DMS153 treated with DMSO at 0.1 percent for 48 hours (cell line): ENCODE measurements at regions not wholly inside any gene's neighbourhood (a gene's known extent, or its start where the extent isn't known, plus 50 kb on each side); places are given as distances from the start of the nearest gene placed in this dataset.

Experiments used
- DNase-seq: peaks from one replicate; lab custom pipeline; 2025; ENCODE audit not compliant: unreplicated experiment; lab: John Stamatoyannopoulos, UW

DNA sequence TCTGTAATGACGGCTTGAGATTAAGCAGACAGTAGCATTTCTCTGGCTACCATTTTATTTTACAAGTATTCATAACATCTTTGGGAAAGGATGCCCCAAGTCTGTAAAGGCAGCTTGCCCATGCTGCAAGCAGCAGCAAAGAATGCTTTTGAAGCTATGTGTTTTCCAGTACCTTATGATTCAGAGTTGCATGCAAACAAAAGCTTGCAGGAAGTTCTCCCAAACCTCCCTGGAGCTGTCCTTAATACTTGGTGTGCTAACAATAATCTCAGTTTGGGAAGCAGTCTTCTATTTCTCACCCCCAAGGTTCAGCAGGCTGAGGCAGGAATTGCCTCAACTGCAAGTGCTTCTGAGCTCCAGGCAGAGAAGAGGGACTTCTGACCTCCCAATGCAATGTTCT lies 60.8 kb downstream of the CCNA1 start:
- no peak for DNase-seq

DNA sequence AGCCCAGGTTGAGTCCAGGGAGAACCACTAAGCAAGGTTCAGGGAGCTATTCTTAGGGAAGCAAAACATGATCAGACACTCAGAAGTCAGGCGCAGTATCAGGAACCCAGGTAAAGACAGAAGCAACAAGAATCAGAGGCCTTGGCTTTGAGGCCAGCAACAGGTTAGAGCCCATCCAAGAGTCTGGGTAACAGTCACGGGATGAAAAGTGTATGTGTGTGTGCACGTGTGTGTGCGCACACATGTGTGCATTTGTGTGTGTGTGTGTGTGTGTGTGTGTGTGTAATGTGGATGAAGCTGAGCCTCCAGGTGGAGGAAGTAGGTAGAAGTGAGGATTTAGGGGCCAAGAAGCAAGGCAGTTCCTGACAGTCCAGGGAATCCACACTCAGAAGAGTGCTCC lies 63.1 kb downstream of the CCNA1 start:
- no peak for DNase-seq

DNA sequence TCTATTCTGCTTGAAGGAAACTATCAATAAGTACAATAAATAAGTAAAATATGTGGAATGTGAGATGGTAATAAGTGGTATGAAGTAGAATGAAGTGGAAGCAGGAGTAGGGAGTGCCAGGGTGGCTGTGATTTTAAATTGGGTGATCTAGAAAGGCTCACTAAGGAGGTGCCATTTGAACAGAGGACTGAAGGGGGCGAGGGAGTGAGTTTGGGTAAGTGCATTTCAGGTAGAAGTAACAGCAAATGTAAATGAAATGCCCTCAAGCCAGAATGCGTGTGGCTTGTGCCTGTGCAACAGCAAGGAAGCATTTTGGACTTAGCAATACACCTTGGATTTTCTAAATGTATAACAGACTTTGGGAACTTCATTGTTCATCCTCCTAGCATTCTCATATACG lies 77.1 kb downstream of the CCNA1 start:
- no peak for DNase-seq

DNA sequence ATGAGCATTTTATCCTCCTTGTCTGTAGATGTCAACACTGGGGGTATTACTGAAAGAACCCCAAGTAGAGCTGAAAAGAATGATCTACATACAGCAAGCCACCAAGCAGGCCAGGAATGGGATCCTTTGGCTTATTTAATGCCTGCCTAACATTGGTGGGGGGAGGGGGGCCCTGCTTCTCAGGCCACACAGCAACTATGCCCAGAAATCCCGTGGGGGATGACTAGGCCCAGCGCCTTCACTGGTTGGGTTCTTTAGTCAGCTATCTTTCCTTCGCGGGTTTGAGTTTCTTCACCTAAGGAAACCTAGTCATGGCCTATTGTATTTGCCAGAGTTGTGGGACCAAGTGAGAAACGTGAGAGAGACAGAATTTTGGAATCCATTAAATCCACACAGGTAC lies 80.5 kb downstream of the CCNA1 start:
- DNase-seq, result no peak

DNA sequence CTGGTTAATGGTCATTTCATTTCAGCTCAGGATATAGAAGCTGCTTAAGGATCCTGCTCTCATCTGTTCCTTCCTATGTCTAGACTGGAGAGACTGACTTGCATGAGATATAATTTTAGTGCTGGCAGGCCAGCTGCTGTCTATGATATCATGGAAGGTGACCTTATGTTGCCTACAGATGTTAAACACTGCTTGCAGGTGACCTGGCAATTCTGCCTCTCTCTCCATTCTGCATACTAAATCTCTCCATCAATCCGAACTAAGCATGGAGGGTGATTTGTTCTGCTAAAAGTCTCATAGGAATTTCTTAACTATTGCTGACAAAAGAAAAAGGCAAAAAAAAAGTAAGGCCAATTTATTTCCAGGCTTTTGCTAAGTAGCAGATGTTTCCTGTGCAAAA lies 81.0 kb downstream of the CCNA1 start:
- DNase-seq, result no peak

DNA sequence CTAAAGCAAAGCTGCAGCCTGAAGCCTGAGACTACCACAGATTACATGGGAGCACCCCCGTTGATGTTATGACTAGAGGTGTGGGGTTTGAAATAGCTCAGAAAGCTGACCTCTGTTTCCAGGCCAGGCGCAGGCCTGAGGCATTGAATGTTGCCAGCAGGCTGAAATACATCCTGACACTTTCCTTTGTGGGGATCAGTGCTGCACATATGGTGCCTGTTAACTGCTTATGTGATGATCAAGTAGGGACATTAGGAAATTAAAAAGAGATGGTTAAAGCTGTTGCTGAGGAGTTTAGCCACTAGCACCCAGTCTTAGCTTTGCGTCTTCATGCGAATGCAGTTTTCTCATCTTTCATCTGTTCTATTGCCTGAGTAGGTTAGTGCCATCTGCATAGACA lies 83.2 kb downstream of the CCNA1 start:
- no peak for DNase-seq

DNA sequence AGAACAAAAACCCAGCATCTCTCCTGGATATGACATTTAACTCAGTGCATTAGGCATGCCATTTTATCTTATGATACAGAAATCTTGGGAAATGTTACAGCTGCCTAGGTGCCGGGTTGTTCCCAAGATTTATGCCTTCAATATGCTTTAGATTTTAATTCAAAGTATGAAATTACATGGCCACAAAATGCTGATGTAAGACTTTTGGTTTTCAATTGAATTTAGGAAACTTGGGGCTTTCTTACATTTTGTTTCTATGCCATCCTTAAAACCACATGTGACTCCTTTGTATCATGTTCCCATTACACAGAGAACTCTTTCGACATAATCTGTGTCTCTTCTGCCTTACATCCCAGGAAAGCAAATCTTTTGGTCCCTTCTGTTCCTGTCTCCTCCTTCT lies 83.9 kb downstream of the CCNA1 start:
- DNase-seq, result no peak

DNA sequence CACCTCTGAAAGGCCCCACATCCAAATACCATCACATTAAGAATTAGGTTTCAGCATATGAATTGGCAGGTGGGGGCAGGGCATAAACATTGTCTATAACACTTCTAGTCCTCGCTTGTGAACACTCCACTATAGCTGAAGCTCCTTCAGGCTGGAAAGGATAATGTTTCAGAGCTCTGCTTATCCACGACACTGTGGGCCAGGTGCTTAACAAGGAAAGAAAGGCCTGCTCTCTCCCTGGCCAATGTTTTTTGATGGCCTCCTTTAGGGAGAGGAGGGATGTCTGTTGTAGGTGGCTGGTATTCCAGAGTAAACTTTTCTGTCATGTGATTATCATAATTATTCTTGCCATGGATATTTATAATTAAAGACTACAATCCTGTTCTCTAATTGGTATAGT lies 86.4 kb downstream of the CCNA1 start:
- no peak for DNase-seq

DNA sequence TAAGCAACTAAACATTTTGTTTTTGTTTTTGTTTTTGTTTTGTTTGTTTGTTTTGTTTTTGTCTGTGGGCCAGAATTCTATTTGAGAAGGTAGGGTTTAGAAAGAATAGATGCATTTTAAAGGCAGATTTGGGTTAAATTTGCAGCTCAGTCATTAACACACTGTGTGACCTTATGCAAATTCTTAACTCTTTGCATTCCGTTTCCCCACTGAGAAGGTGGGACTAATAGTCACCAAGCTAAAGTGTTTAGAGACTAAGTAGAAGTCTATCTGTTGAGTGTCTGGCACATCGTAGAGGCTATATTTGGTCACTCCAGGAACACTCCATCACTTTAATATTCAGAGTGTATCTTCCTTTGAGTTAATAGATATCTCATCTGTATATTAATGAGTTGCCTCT lies 87.1 kb downstream of the CCNA1 start:
- DNase-seq, result no peak

DNA sequence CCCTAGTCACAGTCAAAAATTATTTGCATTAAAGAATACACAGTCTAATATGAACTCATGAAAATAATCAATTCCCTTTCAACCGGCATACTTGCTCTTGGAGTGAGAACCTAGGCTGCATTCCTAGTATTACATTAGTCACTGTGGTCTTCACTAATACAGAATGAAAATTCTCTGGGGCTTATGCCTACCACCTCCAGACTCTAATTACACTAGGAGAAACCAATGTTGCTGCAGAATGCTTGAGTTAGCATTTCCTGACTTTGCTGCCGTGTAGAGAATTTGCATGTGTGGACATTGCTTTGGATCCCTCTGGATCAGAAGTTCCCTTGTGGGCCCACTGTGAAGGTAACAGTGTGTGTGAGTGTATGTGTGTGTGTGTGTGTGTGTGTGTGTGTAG lies 87.8 kb downstream of the CCNA1 start:
- no peak for DNase-seq

DNA sequence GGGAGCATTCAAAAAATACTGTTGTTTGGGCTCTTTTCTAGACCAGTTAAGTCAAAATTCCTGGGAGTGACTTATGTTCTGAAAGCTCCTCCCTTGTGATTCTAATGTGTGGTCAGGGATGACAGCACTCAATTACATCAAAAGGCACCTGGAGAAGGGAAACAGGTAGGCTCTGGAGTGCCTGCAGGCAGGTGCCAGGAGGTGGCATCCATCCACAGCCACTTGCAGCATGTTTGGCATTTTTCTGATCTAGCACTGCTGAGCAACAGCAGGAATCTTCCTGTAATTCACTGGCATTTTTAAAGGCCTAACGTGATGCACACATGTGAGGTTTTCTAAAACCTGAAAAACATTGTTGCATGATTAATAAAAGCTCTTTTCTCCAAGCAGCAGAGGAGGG lies 94.6 kb downstream of the CCNA1 start:
- no peak for DNase-seq

DNA sequence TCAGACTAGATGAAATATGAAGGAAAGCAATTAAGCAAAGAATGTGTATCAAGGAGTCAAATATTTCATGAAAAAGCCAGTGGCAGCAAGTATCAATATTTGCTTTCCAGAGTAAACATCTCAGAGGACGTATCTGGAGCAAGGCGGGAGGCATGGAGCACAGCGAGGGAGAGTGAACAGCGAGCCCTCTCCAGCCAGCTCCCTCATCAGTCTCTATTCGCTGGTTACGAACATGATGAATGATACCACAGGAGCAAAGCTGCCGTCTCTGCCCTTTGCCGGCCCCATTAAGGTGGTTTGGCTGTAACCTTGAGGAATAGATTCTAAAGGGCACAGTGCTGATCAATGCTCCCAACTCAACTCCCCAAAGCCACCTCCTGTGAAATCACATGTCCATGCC lies 95.8 kb downstream of the CCNA1 start:
- no peak for DNase-seq

DNA sequence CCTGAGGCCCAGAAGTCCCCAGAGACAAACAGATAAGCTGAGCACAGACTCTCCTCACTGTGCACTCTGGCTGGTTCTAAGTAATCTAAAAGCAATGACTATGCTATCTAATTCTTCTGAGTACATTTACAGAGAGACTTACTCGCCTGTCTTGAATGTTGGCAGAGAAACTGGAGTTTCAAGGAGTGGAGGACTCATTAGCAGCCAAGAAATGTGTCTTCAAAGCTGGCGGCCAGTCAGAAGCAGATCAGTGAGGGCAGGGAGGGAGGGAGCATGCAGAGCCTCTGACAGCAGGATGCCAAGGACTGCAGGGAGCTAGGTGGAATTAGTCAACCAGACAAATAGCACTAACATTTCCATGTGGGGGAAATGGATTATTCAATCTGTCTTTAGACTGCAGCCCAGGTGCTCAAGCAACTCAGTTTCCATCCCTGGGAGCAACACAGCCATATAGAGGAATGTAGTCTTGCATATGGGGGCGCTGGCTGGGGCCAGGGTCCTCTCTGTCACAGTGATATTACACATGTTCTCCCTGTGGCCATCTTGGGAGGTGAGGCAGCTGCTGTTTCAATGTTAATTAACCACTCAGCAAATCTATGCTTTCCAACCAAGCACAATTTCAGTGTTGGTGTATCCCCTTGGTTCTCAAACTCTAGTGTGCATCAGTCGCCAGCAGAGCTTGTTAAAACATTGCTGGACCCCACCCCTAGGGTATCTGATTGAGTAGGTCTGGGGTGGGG lies 97.9 kb downstream of the CCNA1 start:
- no peak for DNase-seq

DNA sequence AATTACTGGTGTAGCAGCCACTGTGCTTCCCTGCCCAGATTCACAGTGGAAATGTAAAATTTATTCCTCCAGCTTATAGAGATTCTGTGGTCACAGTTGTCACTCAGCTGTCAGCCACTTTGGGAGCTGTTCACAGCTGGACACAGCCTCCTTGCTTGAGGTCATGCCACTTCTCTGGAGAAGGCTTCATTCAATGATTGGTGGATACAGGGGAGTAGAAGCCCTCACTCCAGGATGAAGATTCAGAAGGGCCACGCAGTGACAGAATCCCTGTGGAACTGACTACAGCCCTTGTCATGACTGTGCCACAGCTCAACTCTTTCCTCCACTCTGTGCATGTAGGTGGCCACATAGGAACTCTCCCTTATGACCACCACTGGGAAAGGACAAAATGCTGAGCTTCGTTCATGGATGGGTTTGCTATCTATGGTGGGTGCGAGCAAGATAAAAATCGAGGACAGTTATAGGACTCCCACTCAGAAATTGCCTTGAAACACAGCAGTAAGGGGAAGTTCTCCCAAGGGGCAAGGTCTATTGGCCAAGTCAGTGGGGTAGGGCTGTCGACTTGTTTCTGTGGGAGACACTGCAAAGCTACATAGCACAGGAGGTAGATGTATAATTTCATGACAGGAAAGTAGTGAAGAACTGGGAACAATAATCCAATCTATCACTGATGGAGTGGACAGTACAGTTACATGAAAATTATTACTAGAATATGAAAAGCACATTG lies 98.7 kb downstream of the CCNA1 start:
- DNase-seq, result no peak

DNA sequence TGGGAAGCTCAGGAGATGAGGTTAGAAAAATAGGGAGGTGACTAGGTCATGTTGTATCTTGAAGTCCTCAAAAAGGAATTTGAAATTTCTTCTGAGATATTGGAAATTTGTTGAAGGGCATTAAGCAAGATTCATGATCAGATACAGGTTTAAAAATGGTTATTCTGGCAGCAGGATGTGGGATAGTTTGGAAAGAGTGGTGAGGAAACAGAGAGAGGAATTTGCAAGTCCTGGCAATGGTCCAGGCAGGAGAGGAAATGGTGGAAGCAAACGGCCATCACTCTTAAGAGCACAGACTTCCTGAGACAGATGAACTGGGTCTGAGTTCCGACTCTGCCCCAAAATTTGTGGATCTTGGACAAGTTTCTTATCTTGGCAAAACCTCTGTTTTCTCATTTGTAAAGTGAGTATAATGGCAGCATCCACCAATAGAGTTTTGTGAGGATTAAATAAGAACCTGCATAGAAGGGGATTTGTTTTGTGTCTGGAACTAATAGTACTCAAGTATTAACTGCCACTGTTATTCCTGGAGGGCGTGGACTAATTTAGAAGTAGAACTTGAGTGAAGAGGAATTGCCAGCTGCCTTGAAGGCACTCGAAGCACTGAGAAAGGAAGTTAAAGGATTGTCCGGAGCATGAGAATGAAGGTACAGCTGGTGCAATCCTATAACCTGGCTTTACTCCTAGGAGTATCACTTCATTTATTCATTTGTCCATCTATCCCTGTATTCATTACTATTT lies 99.6 kb downstream of the CCNA1 start:
- peak; percentile 33 for DNase-seq

DNA sequence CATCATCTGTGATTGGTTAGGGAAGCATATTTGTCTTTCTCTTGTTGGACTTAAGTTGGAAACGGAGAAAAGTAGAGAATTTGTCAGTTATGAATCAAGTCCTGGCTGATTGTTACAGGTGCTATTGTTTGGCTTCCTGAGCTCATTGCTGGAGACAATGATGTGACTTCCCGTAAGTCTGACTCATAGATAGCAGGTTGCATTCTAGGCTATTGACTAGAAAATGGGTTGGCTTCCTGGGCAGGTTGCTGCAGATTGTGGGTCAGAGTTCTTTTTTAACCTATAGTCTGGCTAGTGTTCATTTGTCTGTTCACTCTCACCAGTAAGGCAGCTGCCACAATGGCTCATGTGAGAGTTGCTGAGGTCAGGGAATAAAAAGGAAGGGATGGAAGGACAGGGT lies 101.5 kb downstream of the CCNA1 start:
- DNase-seq, result peak; percentile 43

DNA sequence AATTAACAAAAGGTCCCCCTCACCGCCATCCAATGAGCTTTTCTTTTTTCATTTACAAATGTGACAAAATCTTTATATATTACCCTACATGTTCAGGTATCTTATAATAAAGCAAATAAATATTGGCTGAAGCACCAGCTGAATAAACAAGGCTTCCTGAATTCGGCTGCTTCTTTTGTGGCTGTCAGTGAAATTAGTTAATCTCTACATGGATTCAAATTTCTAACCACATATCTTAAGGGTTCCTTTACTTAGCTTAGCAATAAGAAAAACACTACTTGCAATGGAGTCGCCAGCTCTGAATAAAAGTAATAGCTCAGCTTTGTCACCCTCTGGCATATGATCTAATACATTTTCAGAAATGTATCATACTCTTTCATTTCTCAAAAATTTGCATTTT lies 104.3 kb downstream of the CCNA1 start:
- DNase-seq, result peak; percentile 75

DNA sequence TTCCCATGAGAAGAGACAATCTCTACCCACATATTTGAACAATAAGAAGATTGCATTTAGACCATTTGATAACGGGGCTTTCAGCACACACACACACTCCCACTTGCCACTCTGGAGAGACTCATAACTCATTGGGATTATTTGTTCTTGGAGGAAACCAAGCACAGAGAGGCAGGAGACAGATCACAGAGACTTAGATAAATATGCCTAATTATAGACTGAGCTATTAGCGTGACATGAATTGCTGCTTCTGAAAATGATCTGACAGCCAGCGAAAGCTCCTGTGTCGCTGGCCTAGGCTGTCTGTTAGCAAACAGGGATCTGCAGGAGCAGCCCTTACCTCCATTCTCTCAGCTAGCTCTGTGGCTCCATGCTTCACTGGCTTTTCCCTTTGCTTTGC lies 111.4 kb downstream of the CCNA1 start:
- DNase-seq, result peak; percentile 84

DNA sequence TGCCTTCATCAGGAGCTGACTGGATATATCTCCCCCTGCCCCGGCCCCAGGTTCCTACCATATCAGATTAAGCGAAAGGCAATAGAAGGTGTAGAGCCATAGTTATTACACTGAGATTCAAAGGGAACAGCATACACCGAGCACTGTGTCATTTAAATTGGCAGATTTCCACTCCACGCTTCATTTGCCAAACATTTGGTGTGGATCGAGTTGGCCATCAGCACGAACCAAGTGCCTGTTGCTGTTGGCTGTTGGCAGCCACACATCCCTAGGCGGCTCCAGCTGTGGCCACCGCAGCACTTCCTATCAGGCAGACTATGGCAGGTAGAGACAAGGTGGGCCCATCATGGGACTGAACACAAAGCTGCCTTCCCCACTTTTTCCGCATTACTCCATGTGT lies 115.8 kb downstream of the CCNA1 start:
- no peak for DNase-seq

DNA sequence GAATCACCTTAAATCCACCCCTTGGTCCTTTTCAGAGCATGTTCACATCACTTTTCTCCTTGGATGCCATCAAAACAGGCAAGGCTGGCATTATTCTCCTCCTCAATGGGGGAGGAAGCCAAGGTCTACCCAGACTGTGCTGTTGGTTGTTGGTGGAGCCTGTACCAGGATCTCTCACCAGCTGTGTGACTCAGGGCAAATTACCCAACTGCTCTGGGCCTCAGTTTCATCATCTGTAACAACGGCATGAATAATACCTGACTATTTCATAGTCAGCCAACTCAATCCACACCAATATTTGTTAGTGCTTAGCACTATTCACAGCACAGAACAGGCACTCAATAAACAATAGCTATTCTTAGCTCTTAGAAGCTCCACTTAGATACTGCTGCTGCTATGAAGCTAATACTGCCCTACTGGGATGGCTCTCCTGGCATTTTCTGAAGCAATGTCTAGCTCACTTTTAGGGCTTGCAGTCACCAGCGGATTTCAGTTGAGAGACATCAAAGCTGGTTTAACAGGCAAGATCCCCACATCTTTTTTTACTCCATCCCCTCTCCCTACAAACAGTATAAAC lies 116.9 kb downstream of the CCNA1 start:
- DNase-seq, result no peak

DNA sequence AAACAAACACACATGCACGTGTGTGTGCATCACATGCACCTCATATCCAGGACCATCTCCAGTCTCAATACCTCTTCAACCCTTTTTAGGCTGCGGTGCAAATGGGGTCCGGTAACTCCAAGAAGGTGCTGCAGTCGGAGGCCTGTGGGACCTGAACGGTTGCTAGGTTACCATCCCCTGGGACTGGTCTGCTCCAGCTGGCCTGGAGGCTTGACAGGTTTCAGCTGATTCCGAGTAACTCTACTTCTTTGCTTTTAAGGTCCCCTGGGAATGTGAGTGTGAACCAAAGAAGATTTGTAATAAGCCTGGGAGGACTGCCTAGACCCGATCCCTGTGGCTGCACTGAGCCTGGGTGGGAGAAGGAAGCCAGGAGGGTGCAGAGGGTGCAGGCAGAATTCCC lies 117.5 kb downstream of the CCNA1 start:
- DNase-seq, result no peak

DNA sequence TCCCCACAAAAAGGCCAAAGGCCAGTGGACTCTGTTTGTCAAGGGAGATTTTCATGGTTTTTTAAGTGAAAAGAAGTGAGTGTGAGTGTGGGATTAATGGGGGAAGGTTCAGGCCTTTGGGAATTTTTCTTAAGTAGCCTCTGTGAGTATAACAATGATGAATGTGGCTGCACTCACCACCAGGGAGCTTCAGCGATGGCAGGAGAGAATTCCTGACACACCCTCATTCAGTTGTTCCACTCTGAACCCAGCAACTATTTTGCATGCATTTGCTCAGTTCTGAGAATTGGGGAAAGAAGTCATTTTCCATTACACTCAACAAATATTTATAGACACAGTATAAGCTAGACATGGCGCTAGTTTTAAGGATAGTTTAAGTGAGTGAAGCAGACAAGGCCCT lies 117.9 kb downstream of the CCNA1 start:
- no peak for DNase-seq
